ENCODE measurements at regions not wholly inside any gene's neighbourhood (a gene's known extent, or its start where the extent isn't known, plus 50 kb on each side); places are given as distances from the start of the nearest gene placed in this dataset.
A peak's percentile ranks its signal among the peaks of the same experiment; 100 is the strongest.

DNA sequence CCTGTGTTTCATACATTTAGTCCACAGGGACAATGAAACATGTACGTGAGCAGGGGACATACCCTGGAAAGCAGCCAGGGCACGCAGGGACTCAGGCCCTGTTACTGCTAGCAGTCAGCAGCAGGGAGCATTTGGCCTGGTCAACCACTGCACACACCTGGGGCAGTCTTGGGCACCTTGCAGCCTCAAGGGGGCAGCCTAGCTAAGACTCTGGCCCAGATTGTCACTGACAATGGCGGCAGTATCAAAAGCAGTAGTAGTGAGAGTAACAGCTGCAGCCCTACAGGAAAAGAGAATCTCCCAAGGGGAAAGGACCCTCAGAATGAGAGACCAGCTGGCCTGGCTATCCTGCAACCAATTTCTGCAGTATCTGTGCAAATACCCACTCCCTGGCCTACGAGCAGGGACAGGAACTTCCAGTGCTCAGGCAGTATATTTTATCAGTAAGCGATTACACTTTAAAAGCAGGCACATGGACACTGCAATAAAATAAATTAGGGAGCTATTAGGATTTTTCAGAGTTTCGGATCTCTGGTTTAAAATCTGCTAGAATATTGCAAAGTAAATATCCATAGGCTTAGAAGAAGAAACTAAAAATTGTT, 475.6 kb downstream of the LTN1 start:
- Histone ChIP-seq H3K27me3 (ENCODE audit: insufficient read depth, low read length, poor library complexity) (no peaks in the 10 kb centered on the region), H3K9me3 (ENCODE audit: insufficient read depth, low read length, severe bottlenecking) (no peaks in the 10 kb centered on the region), H4K20me1 (ENCODE audit: insufficient read depth, low read length) (no peaks in the 10 kb centered on the region), H3K4me3 (ENCODE audit: low read depth in 1 of 2, low read length in 2 of 2) (no peak overlapping the region), H3K4me1 (ENCODE audit: insufficient read depth, low read length) (no peaks in the 10 kb centered on the region), H2AFZ (ENCODE audit: low read depth, low read length) (peak overlapping the region; percentile 43; the same call in 1 of the 2 replicates), H3K9ac (ENCODE audit: low read depth, low read length) (no peak overlapping the region), H3K79me2 (ENCODE audit: insufficient read depth, low read length) (no peaks in the 10 kb centered on the region), H3K27ac (ENCODE audit: low read length) (no peak overlapping the region), H3K36me3 (ENCODE audit: insufficient read depth, low read length) (no peaks in the 10 kb centered on the region), H3K4me2 (ENCODE audit: insufficient read depth, low read length) (no peak overlapping the region)
- TF ChIP-seq, protein P1, sequence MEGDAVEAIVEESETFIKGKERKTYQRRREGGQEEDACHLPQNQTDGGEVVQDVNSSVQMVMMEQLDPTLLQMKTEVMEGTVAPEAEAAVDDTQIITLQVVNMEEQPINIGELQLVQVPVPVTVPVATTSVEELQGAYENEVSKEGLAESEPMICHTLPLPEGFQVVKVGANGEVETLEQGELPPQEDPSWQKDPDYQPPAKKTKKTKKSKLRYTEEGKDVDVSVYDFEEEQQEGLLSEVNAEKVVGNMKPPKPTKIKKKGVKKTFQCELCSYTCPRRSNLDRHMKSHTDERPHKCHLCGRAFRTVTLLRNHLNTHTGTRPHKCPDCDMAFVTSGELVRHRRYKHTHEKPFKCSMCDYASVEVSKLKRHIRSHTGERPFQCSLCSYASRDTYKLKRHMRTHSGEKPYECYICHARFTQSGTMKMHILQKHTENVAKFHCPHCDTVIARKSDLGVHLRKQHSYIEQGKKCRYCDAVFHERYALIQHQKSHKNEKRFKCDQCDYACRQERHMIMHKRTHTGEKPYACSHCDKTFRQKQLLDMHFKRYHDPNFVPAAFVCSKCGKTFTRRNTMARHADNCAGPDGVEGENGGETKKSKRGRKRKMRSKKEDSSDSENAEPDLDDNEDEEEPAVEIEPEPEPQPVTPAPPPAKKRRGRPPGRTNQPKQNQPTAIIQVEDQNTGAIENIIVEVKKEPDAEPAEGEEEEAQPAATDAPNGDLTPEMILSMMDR (IDR thresholded peaks at IDR 0.05; ENCODE audit: borderline replicate concordance, extremely low read depth, low read length, poor library complexity, severe bottlenecking), result peak; percentile 68
- no peak for TF ChIP-seq EZH2 (IDR thresholded peaks at IDR 0.05; ENCODE audit: borderline replicate concordance, low read depth, low read length, severe bottlenecking)
- ATAC-seq (ENCODE audit: insufficient read depth, low read depth) (peak; percentile 86), DNase-seq (peak; percentile 50)

GRCh38 chr21:28516021-28516420, 476.7 kb downstream of the LTN1 start:
- ATAC-seq (ENCODE audit: insufficient read depth, low read depth), result no peak
- H3K9me3 ChIP-seq (ENCODE audit: insufficient read depth, low read length, severe bottlenecking), result no peaks in the 10 kb centered on the region

DNA sequence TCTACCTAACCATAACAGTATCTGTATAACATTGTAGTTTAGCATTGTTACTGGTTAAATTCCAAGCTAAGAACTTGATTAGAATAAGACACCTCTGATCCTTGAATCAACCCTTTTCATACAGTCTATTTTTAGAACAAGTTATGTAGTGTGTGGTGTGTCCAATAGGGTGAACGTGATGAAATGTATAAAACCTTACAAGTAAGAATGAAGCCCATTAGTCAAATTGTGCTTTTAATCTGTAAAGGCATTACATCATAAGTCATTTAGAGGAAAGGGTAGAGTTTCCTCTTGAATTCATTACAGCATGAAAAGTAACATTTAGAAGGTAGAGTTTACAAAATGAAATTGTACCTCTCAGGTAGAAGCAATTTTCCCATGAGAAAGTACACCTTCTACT, 479.2 kb downstream of the LTN1 start:
- Histone ChIP-seq H3K9ac (ENCODE audit: low read depth, low read length) (no peak overlapping the region), H3K79me2 (ENCODE audit: insufficient read depth, low read length) (no peaks in the 10 kb centered on the region), H4K20me1 (ENCODE audit: insufficient read depth, low read length) (no peaks in the 10 kb centered on the region), H3K9me3 (ENCODE audit: insufficient read depth, low read length, severe bottlenecking) (no peaks in the 10 kb centered on the region), H3K4me2 (ENCODE audit: insufficient read depth, low read length) (no peak overlapping the region), H3K4me1 (ENCODE audit: insufficient read depth, low read length) (no peaks in the 10 kb centered on the region), H3K36me3 (ENCODE audit: insufficient read depth, low read length) (no peaks in the 10 kb centered on the region), H2AFZ (ENCODE audit: low read depth, low read length) (no peak overlapping the region), H3K4me3 (ENCODE audit: low read depth in 1 of 2, low read length in 2 of 2) (no peak overlapping the region), H3K27me3 (ENCODE audit: insufficient read depth, low read length, poor library complexity) (no peaks in the 10 kb centered on the region), H3K27ac (ENCODE audit: low read length) (no peak overlapping the region)
- TF ChIP-seq, protein P1 (IDR thresholded peaks at IDR 0.05; ENCODE audit: borderline replicate concordance, extremely low read depth, low read length, poor library complexity, severe bottlenecking), result no peak
- TF ChIP-seq EZH2 (IDR thresholded peaks at IDR 0.05; ENCODE audit: borderline replicate concordance, low read depth, low read length, severe bottlenecking), result no peak
- ATAC-seq (ENCODE audit: insufficient read depth, low read depth), result no peak
- DNase-seq, result no peak

More at GRCh38 chr21:28516021-28516420, 476.7 kb downstream of the LTN1 start:
- Histone ChIP-seq H4K20me1 (ENCODE audit: insufficient read depth, low read length) (no peaks in the 10 kb centered on the region), H3K36me3 (ENCODE audit: insufficient read depth, low read length) (no peaks in the 10 kb centered on the region), H3K27me3 (ENCODE audit: insufficient read depth, low read length, poor library complexity) (no peaks in the 10 kb centered on the region), H3K4me2 (ENCODE audit: insufficient read depth, low read length) (no peak overlapping the region), H3K79me2 (ENCODE audit: insufficient read depth, low read length) (no peaks in the 10 kb centered on the region), H3K4me3 (ENCODE audit: low read depth in 1 of 2, low read length in 2 of 2) (no peak overlapping the region), H3K4me1 (ENCODE audit: insufficient read depth, low read length) (no peaks in the 10 kb centered on the region), H3K9ac (ENCODE audit: low read depth, low read length) (no peak overlapping the region), H2AFZ (ENCODE audit: low read depth, low read length) (no peak overlapping the region), H3K27ac (ENCODE audit: low read length) (no peak overlapping the region)
- TF ChIP-seq, protein P1 (IDR thresholded peaks at IDR 0.05; ENCODE audit: borderline replicate concordance, extremely low read depth, low read length, poor library complexity, severe bottlenecking), result no peak
- no peak for TF ChIP-seq EZH2 (IDR thresholded peaks at IDR 0.05; ENCODE audit: borderline replicate concordance, low read depth, low read length, severe bottlenecking)
- no peak for DNase-seq
